PC-9 (cell line): ENCODE measurements at regions not wholly inside any gene's neighbourhood (a gene's known extent, or its start where the extent isn't known, plus 50 kb on each side); places are given as distances from the start of the nearest gene placed in this dataset.

ENCODE experiments used
- BruUV-seq: library from RNA; stranded (reverse); fragments of 400-500 nt; replicated peaks from 2 replicates; lab custom pipeline; 2021; lab: Mats Ljungman, UMichigan
- CTCF ChIA-PET: fragments of 300-600 bp; sonication (Branson Sonifier 250); formaldehyde crosslinking; loops from one replicate; lab custom pipeline; 2022; ENCODE audit warnings: antibody characterized with exemption; lab: Charles Lee
- POLR2A ChIA-PET: fragments of 300-600 bp; sonication (Branson Sonifier 250); formaldehyde crosslinking; loops from one replicate; lab custom pipeline; 2022; ENCODE audit warnings: antibody characterized with exemption; ENCODE audit not compliant: unreplicated experiment; lab: Charles Lee
- DNase-seq, 2 experiments: peaks; one replicate each; pipeline versions ENCODE4 v3.0.0 to v3.0.0-alpha.2; 2015 to 2022; ENCODE audit warnings: mixed read lengths in 1 of 2
- H2AFZ ChIP-seq: fragments of 200-600 bp; sonication (generic); 2 replicates; pipeline ENCODE4 v1.8.1; 2017; ENCODE audit warnings: antibody characterized with exemption
- H3F3A ChIP-seq: fragments of 200-600 bp; sonication (generic); 2 replicates; pipeline ENCODE4 v1.8.1; 2017; ENCODE audit warnings: antibody characterized with exemption, mild to moderate bottlenecking, low read depth; ENCODE audit not compliant: insufficient read depth
- H3K27ac ChIP-seq: fragments of 200-600 bp; sonication (generic); 2 replicates; pipeline ENCODE4 v1.6.1; 2016; ENCODE audit warnings: mixed run types
- H3K27me3 ChIP-seq: fragments of 200-600 bp; sonication (generic); 2 replicates; pipeline ENCODE4 v1.6.1; 2016; ENCODE audit warnings: low read depth, mixed run types; ENCODE audit not compliant: insufficient read depth
- H3K36me3 ChIP-seq: fragments of 200-600 bp; sonication (generic); 2 replicates; pipeline ENCODE4 v1.6.1; 2016; ENCODE audit warnings: low read depth, mixed run types
- H3K4me1 ChIP-seq: fragments of 200-600 bp; sonication (generic); replicated peaks from 2 replicates; pipeline ENCODE4 v1.6.1; 2016; ENCODE audit warnings: mixed run types; ENCODE audit not compliant: insufficient read depth
- H3K4me2 ChIP-seq: fragments of 200-600 bp; sonication (generic); 2 replicates; pipeline ENCODE4 v1.6.1; 2017; ENCODE audit warnings: mixed run types
- H3K4me3 ChIP-seq: fragments of 200-600 bp; sonication (generic); 2 replicates; pipeline ENCODE4 v1.6.1; 2016; ENCODE audit warnings: mixed run types
- H3K79me2 ChIP-seq: fragments of 200-600 bp; sonication (generic); 2 replicates; pipeline ENCODE4 v1.6.1; 2017; ENCODE audit warnings: low read depth, mixed run types
- H3K9me2 ChIP-seq: fragments of 200-600 bp; sonication (generic); 2 replicates; pipeline ENCODE4 v1.8.1; 2017; ENCODE audit warnings: mild to moderate bottlenecking; ENCODE audit not compliant: insufficient read depth
- H3K9me3 ChIP-seq: fragments of 200-600 bp; sonication (generic); 2 replicates; pipeline ENCODE4 v1.8.1; 2016; ENCODE audit warnings: low read depth; ENCODE audit not compliant: insufficient read depth
- H4K20me1 ChIP-seq: fragments of 200-600 bp; sonication (generic); 2 replicates; pipeline ENCODE4 v1.8.1; 2017; ENCODE audit not compliant: insufficient read depth
- EZH2 ChIP-seq: fragments of 200-600 bp; sonication (generic); IDR thresholded peaks from 2 replicates; pipeline ENCODE4 v1.8.0; 2017; ENCODE audit warnings: antibody characterized with exemption, low read depth
- intact Hi-C: fragments of 100-400 bp; cut with micrococcal nuclease; formaldehyde crosslinking; loops from one replicate; pipeline ENCODE4 v1.10.0; 2022; ENCODE audit not compliant: unreplicated experiment
- TF ChIP-seq, protein P1 (sequence below): fragments of 200-600 bp; sonication (generic); conservative IDR thresholded peaks from 2 replicates; pipeline ENCODE4 v1.6.1; 2017; ENCODE audit warnings: mixed run types, antibody characterized with exemption, mild to moderate bottlenecking, moderate library complexity

DNA sequence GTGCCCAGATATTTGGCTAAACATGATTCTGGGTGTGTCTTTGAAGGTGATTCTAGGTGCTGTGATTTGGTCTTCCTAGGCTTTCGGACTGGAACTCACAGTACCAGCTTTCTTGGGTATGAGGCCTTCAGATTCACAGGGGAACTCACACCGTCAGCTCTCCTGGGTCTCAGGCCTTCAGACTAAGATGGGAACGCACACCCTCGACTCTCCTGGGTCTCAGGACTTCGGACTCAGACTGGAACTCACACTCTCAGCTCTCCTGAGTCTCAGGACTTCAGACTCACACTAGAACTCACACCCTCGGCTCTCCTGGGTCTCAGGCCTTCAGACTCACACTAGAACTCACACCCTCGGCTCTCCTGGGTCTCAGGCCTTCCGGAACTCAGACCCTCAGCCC lies 137.7 kb downstream of the CRLF2 start:
- no peak overlapping the region for H2AFZ ChIP-seq
- peaks cover 4% of the 10 kb centered on the region; the same call in 1 of the 2 replicates for H3F3A ChIP-seq
- no TSS peak for BruUV-seq
- no peak overlapping the region for H3K4me3 ChIP-seq
- no peak overlapping the region for H3K27ac ChIP-seq
- H3K79me2 ChIP-seq = no peaks in the 10 kb centered on the region
- intact Hi-C loops = no loop called here
- H3K9me2 ChIP-seq = no peaks in the 10 kb centered on the region
- H4K20me1 ChIP-seq = no peaks in the 10 kb centered on the region
- H3K36me3 ChIP-seq = no peaks in the 10 kb centered on the region
- ChIA-PET POLR2A (no interaction called here), CTCF (no interaction called here)
- H3K4me1 ChIP-seq = no peaks in the 10 kb centered on the region
- H3K4me2 ChIP-seq = no peak overlapping the region
- no peak for DNase-seq
- TF ChIP-seq EZH2 = no peak
- TF ChIP-seq, protein P1, sequence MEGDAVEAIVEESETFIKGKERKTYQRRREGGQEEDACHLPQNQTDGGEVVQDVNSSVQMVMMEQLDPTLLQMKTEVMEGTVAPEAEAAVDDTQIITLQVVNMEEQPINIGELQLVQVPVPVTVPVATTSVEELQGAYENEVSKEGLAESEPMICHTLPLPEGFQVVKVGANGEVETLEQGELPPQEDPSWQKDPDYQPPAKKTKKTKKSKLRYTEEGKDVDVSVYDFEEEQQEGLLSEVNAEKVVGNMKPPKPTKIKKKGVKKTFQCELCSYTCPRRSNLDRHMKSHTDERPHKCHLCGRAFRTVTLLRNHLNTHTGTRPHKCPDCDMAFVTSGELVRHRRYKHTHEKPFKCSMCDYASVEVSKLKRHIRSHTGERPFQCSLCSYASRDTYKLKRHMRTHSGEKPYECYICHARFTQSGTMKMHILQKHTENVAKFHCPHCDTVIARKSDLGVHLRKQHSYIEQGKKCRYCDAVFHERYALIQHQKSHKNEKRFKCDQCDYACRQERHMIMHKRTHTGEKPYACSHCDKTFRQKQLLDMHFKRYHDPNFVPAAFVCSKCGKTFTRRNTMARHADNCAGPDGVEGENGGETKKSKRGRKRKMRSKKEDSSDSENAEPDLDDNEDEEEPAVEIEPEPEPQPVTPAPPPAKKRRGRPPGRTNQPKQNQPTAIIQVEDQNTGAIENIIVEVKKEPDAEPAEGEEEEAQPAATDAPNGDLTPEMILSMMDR = no peak
- H3K27me3 ChIP-seq = peaks cover 30% of the 10 kb centered on the region
- H3K9me3 ChIP-seq = no peaks in the 10 kb centered on the region

DNA sequence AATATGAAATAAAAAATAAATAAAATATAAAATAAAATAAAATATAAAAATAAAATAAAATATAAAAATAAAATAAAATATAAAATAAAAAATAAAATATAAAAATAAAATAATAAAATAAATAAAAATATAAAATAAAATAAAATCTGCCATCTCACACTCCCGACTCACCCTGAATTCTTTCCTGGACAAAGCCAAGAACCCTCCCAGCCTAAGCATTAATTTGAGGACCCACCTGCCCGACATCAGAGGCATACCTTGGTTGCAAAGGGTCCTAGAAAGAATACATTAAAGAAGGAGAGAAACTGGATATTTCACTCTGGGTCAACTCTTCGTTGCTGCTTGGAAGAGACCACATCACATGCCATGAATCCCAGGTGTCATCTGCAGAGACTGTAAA lies 138.3 kb downstream of the CRLF2 start:
- Histone ChIP-seq H3K4me3 (no peak overlapping the region), H3K27me3 (peaks cover 34% of the 10 kb centered on the region), H3K27ac (no peak overlapping the region), H3K36me3 (no peaks in the 10 kb centered on the region), H3K4me1 (no peaks in the 10 kb centered on the region), H3K9me2 (no peaks in the 10 kb centered on the region), H3K4me2 (no peak overlapping the region), H3F3A (peaks cover 4% of the 10 kb centered on the region; the same call in 1 of the 2 replicates), H3K9me3 (no peaks in the 10 kb centered on the region), H4K20me1 (no peaks in the 10 kb centered on the region), H3K79me2 (no peaks in the 10 kb centered on the region), H2AFZ (no peak overlapping the region)
- DNase-seq = no peak
- BruUV-seq = no TSS peak
- ChIA-PET CTCF (no interaction called here), POLR2A (no interaction called here)
- intact Hi-C loops = no loop called here
- TF ChIP-seq, protein P1 = no peak
- no peak for TF ChIP-seq EZH2

DNA sequence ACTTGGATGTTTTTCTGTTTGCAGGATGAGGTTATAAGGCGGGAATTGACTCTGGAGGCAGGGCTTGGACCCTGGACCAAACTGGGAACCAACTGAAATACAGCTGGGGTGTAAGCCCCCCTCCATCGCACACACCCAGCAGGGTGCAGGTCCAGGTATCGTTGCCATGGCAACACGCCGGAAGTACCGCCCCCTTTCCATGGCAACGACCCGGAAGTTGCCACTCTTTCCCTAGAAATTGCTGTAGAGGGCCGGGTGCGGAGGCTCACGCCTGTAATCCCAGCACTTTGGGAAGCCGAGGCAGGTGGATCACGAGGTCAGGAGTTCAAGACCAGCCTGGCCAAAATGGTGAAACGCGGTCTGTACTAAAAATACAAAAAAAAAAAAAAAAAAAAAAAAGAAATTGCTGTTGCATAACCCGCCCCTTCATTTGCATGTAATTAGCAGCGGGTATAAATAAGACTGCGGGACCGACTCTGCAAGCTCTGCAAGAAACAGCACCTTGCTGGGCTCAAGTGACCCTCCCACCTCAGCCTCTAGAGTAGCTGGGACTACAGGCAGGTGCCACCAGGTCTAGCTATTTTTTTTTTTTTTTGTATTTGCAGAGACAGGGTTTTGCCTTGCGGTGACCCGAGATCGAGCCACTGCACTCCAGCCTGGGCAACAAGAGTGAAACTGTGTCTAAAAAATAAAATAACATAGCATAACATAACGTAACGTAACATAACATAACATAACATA lies 139.6 kb downstream of the CRLF2 start:
- Histone ChIP-seq H3K27ac (no peak overlapping the region), H3K4me1 (no peaks in the 10 kb centered on the region), H2AFZ (no peak overlapping the region), H3F3A (peaks cover 4% of the 10 kb centered on the region; the same call in 1 of the 2 replicates), H4K20me1 (no peaks in the 10 kb centered on the region), H3K9me2 (no peaks in the 10 kb centered on the region), H3K4me2 (no peak overlapping the region), H3K9me3 (no peaks in the 10 kb centered on the region), H3K27me3 (peaks cover 43% of the 10 kb centered on the region), H3K4me3 (no peak overlapping the region), H3K36me3 (no peaks in the 10 kb centered on the region), H3K79me2 (no peaks in the 10 kb centered on the region)
- ChIA-PET CTCF (no interaction called here), POLR2A (no interaction called here)
- no peak for DNase-seq
- BruUV-seq = no TSS peak
- TF ChIP-seq EZH2 = no peak
- TF ChIP-seq, protein P1 = no peak
- intact Hi-C loops = no loop called here
